Brain microvascular endothelial cell (primary cell): ENCODE measurements at regions not wholly inside any gene's neighbourhood (a gene's known extent, or its start where the extent isn't known, plus 50 kb on each side); places are given as distances from the start of the nearest gene placed in this dataset.

Experiments used
- DNase-seq: peaks from one replicate; pipeline ENCODE4 v3.0.0-alpha.2; 2020
- H3K27ac ChIP-seq: fragments of 250-450 bp; sonication (Bioruptor Pico); 2 replicates; pipeline ENCODE4 v1.5.1; 2020; ENCODE audit warnings: mild to moderate bottlenecking, moderate library complexity
- H3K27me3 ChIP-seq: fragments of 250-450 bp; sonication (Bioruptor Pico); replicated peaks from 2 replicates; pipeline ENCODE4 v1.5.1; 2020; ENCODE audit warnings: mild to moderate bottlenecking
- H3K36me3 ChIP-seq: fragments of 250-450 bp; sonication (Bioruptor Pico); replicated peaks from 2 replicates; pipeline ENCODE4 v1.5.1; 2020; ENCODE audit warnings: mild to moderate bottlenecking
- H3K4me3 ChIP-seq: 2 replicates; pipeline ENCODE4 v1.5.1; 2011; ENCODE audit warnings: low read depth, mild to moderate bottlenecking, control low read depth, low read length, moderate library complexity
- CTCF ChIP-seq: IDR thresholded peaks from 2 replicates; pipeline ENCODE4 v1.5.1; 2011; ENCODE audit warnings: low read depth, mild to moderate bottlenecking, moderate library complexity, low read length, control low read depth, inconsistent platforms; ENCODE audit errors: missing control alignments
- in situ Hi-C: cut with HindIII; loops from 2 replicates; pipeline ENCODE4 v1.10.0; 2017; ENCODE audit warnings: low sequenced_read_pairs, low pct_ligation_motif_present

DNA sequence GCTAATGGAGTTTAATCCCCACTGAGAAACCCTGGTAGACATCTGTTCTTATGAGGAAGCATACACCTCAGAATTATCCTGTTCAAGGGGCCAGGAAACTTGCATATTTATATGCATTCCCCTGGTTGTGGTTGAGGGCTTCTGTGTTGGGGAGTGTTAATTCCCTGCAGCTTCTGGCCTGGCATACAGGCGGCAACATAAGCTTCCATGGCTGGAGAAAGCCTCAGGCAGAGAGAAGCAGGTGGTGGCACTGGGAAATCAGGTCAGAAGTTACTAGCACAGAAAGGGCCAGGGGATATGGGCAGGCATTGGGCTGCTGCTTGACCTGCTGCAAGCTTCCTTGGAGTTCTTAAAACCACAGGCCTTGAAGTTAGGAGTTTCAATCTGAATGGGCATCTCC lies 166.1 kb upstream of the SEMA6A start:
- no peaks in the 10 kb centered on the region for H3K27me3 ChIP-seq
- no peak overlapping the region for H3K27ac ChIP-seq
- H3K4me3 ChIP-seq, result no peak overlapping the region
- TF ChIP-seq CTCF, result no peak
- in situ Hi-C loops, result no loop called here
- DNase-seq, result no peak
- H3K36me3 ChIP-seq, result no peaks in the 10 kb centered on the region

GRCh38 chr5:116739571-116739970 lies 164.9 kb upstream of the SEMA6A start:
- no peak overlapping the region for H3K27ac ChIP-seq
- in situ Hi-C loops, result no loop called here
- no peaks in the 10 kb centered on the region for H3K36me3 ChIP-seq
- DNase-seq, result no peak
- no peak overlapping the region for H3K4me3 ChIP-seq
- TF ChIP-seq CTCF, result no peak
- H3K27me3 ChIP-seq, result no peaks in the 10 kb centered on the region

DNA sequence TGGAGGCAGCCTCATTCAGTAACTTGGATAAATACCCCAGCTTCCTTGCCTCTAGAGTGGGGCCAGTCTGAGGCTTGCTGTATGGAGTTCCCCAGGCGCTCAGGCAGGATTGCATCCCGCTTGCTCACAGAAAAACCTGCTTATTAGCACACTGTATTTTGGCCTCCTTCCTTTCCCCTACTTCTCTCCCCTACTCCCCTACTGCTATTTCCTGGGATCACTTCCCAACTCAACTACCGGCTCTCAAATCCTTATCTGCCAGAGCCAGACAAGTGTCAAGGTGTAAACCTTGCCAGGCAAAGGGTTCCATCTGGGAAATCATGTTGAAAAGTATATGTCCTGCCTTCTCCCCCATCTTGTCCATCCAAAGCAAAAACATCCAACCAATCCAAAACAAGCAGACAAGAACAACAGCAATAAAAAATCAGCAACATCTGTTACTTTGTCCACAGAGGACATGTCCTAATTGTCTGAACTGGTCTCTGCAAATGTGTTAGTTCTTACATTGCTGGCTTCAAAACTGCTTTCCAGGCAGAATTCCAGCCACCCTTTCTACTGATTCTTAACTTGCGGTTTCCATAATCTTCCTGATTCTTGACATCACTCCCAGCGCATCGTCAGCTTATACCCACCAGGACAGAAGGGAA lies 164.1 kb upstream of the SEMA6A start:
- H3K27ac ChIP-seq, result no peak overlapping the region
- TF ChIP-seq CTCF, result no peak
- no peaks in the 10 kb centered on the region for H3K27me3 ChIP-seq
- no peak overlapping the region for H3K4me3 ChIP-seq
- no peak for DNase-seq
- in situ Hi-C loops, result no loop called here
- H3K36me3 ChIP-seq, result no peaks in the 10 kb centered on the region

GRCh38 chr5:116738239-116738614 lies 163.6 kb upstream of the SEMA6A start:
- Histone ChIP-seq H3K36me3 (no peaks in the 10 kb centered on the region), H3K27ac (no peak overlapping the region), H3K27me3 (no peaks in the 10 kb centered on the region), H3K4me3 (no peak overlapping the region)
- TF ChIP-seq CTCF, result no peak
- in situ Hi-C loops, result no loop called here
- no peak for DNase-seq

- no peak overlapping the region for H3K4me3 ChIP-seq
- no peaks in the 10 kb centered on the region for H3K27me3 ChIP-seq
- no peak overlapping the region for H3K27ac ChIP-seq
- TF ChIP-seq CTCF, result no peak
- in situ Hi-C loops, result no loop called here
- DNase-seq, result no peak
- no peaks in the 10 kb centered on the region for H3K36me3 ChIP-seq
Measured at GRCh38 chr5:116736671-116737070, 162.0 kb upstream of the SEMA6A start.
